Neural cell (in vitro differentiated cells): ENCODE measurements at regions not wholly inside any gene's neighbourhood (a gene's known extent, or its start where the extent isn't known, plus 50 kb on each side); places are given as distances from the start of the nearest gene placed in this dataset.

Source experiments
- H2AFZ ChIP-seq: fragments of 200-600, 300-800 bp; sonication (generic), shearing (Covaris generic); 2 replicates; pipeline ENCODE4 v1.6.0; 2014; ENCODE audit warnings: low read depth, mild to moderate bottlenecking, antibody characterized with exemption, low read length, moderate library complexity
- H3F3A ChIP-seq: fragments of 200-600 bp; shearing (Covaris generic); 2 replicates; pipeline ENCODE4 v1.6.1; 2016; ENCODE audit warnings: mild to moderate bottlenecking, moderate library complexity, mixed read lengths, antibody characterized with exemption, low read length; ENCODE audit not compliant: insufficient read depth, poor library complexity, severe bottlenecking
- H3K27ac ChIP-seq: fragments of 200-600, 300-800 bp; sonication (generic), shearing (Covaris generic); 2 replicates; pipeline ENCODE4 v1.5.1; 2014; ENCODE audit warnings: mild to moderate bottlenecking, low read length, moderate library complexity
- H3K27me3 ChIP-seq: fragments of 300-800, 200-600 bp; sonication (generic), shearing (Covaris generic); 2 replicates; pipeline ENCODE4 v1.6.0; 2014; ENCODE audit warnings: mild to moderate bottlenecking, low read depth, low read length, moderate library complexity; ENCODE audit not compliant: insufficient read depth
- H3K36me3 ChIP-seq: fragments of 300-800, 200-600 bp; sonication (generic), shearing (Covaris generic); 2 replicates; pipeline ENCODE4 v1.5.1; 2014; ENCODE audit warnings: mild to moderate bottlenecking, antibody characterized with exemption, low read length, moderate library complexity; ENCODE audit not compliant: insufficient read depth
- H3K4me2 ChIP-seq: fragments of 300-800, 200-600 bp; sonication (generic), shearing (Covaris generic); 2 replicates; pipeline ENCODE4 v1.6.0; 2014; ENCODE audit warnings: mild to moderate bottlenecking, low read length
- H3K4me3 ChIP-seq: fragments of 300-800, 200-600 bp; sonication (generic), shearing (Covaris generic); 2 replicates; pipeline ENCODE4 v1.5.1; 2014; ENCODE audit warnings: mild to moderate bottlenecking, low read length, moderate library complexity
- H3K79me2 ChIP-seq: fragments of 200-600 bp; shearing (Covaris generic); replicated peaks from 2 replicates; pipeline ENCODE4 v1.6.0; 2014; ENCODE audit warnings: mild to moderate bottlenecking, low read length, moderate library complexity; ENCODE audit not compliant: insufficient read depth
- H3K9ac ChIP-seq: fragments of 300-800, 200-600 bp; sonication (generic), shearing (Covaris generic); 2 replicates; pipeline ENCODE4 v1.6.1; 2016; ENCODE audit warnings: mild to moderate bottlenecking, low read length, mixed read lengths
- H3K9me2 ChIP-seq: fragments of 200-600 bp; shearing (Covaris generic); 2 replicates; pipeline ENCODE4 v1.6.1; 2016; ENCODE audit warnings: mild to moderate bottlenecking, low read length, mixed read lengths; ENCODE audit not compliant: insufficient read depth
- H3K9me3 ChIP-seq: fragments of 200-600, 300-800 bp; sonication (generic), shearing (Covaris generic); 2 replicates; pipeline ENCODE4 v1.6.1; 2016; ENCODE audit warnings: mild to moderate bottlenecking, mixed run types, low read length, moderate library complexity, mixed read lengths
- H4K20me1 ChIP-seq: fragments of 200-600 bp; shearing (Covaris generic); 2 replicates; pipeline ENCODE4 v1.6.1; 2016; ENCODE audit warnings: mild to moderate bottlenecking, mixed run types; ENCODE audit not compliant: insufficient read depth
- EP300 ChIP-seq: fragments of 450-650 bp; conservative IDR thresholded peaks from 2 replicates; pipeline ENCODE4 v1.6.1; 2014; ENCODE audit warnings: antibody characterized with exemption, mild to moderate bottlenecking, moderate library complexity; ENCODE audit not compliant: poor library complexity, severe bottlenecking
- EZH2 ChIP-seq: fragments of 200-600, 300-800 bp; shearing (Covaris generic), sonication (generic); IDR thresholded peaks from 2 replicates; pipeline ENCODE4 v1.6.1; 2014; ENCODE audit warnings: antibody characterized with exemption, low read length, borderline replicate concordance, mild to moderate bottlenecking; ENCODE audit not compliant: insufficient read depth, poor library complexity, severe bottlenecking
- MXI1 ChIP-seq: fragments of 450-650 bp; conservative IDR thresholded peaks from 2 replicates; pipeline ENCODE4 v1.6.1; 2014; ENCODE audit warnings: antibody characterized with exemption, mild to moderate bottlenecking; ENCODE audit not compliant: poor library complexity, severe bottlenecking
- POLR2AphosphoS5 ChIP-seq: IDR thresholded peaks from 2 replicates; pipeline ENCODE4 v1.6.1; 2012
- RAD21 ChIP-seq: fragments of 450-650 bp; conservative IDR thresholded peaks from 2 replicates; pipeline ENCODE4 v1.6.1; 2014; ENCODE audit warnings: antibody characterized with exemption, mild to moderate bottlenecking, moderate library complexity
- SMC3 ChIP-seq: fragments of 450-650 bp; conservative IDR thresholded peaks from 2 replicates; pipeline ENCODE4 v1.6.1; 2014; ENCODE audit warnings: antibody characterized with exemption, mild to moderate bottlenecking, moderate library complexity; ENCODE audit not compliant: poor library complexity
- TAF1 ChIP-seq: IDR thresholded peaks from 2 replicates; pipeline ENCODE4 v1.6.1; 2012; ENCODE audit warnings: low read depth
- TF ChIP-seq, protein P1 (sequence below): IDR thresholded peaks from 2 replicates; pipeline ENCODE4 v1.6.1; 2012; ENCODE audit warnings: borderline replicate concordance
- TF ChIP-seq, protein P2 (sequence below): fragments of 450-650 bp; IDR thresholded peaks from 2 replicates; pipeline ENCODE4 v1.5.1; 2014; ENCODE audit warnings: antibody characterized with exemption, mild to moderate bottlenecking, moderate library complexity; ENCODE audit not compliant: poor library complexity, severe bottlenecking

DNA sequence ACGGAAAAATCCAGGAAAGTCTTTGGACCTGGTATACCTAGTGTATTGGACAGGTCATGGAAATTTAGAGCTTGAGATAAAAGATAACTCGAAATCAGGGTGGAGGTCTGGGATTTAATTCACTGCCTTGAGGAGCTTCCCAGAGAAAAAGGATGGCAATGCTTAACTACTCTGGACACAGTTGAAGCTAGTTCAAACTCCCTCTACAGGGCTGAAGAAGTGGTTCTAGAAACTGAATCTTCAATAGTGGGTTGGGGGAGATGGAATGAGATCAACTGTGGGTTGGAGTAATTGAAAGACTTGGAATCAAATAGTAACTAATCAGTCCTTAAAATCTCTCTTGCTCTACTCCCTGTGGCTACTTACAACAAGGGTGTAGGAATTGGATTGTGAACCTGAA is 600.1 kb downstream of the IRS1 start:
- no peaks in the 10 kb centered on the region for H3K9me3 ChIP-seq
- H3K27me3 ChIP-seq = no peaks in the 10 kb centered on the region
- no peak overlapping the region for H3K4me2 ChIP-seq
- H4K20me1 ChIP-seq = no peaks in the 10 kb centered on the region
- no peaks in the 10 kb centered on the region for H3K9me2 ChIP-seq
- H3K4me3 ChIP-seq = no peak overlapping the region
- H3K79me2 ChIP-seq = no peaks in the 10 kb centered on the region
- no peak overlapping the region for H2AFZ ChIP-seq
- H3K9ac ChIP-seq = no peak overlapping the region
- no peaks in the 10 kb centered on the region for H3F3A ChIP-seq
- no peaks in the 10 kb centered on the region for H3K36me3 ChIP-seq
- no peak overlapping the region for H3K27ac ChIP-seq
- TF ChIP-seq POLR2AphosphoS5 (no peak), MXI1 (no peak), RAD21 (no peak), SMC3 (no peak), EP300 (no peak)
- TF ChIP-seq, protein P1, sequence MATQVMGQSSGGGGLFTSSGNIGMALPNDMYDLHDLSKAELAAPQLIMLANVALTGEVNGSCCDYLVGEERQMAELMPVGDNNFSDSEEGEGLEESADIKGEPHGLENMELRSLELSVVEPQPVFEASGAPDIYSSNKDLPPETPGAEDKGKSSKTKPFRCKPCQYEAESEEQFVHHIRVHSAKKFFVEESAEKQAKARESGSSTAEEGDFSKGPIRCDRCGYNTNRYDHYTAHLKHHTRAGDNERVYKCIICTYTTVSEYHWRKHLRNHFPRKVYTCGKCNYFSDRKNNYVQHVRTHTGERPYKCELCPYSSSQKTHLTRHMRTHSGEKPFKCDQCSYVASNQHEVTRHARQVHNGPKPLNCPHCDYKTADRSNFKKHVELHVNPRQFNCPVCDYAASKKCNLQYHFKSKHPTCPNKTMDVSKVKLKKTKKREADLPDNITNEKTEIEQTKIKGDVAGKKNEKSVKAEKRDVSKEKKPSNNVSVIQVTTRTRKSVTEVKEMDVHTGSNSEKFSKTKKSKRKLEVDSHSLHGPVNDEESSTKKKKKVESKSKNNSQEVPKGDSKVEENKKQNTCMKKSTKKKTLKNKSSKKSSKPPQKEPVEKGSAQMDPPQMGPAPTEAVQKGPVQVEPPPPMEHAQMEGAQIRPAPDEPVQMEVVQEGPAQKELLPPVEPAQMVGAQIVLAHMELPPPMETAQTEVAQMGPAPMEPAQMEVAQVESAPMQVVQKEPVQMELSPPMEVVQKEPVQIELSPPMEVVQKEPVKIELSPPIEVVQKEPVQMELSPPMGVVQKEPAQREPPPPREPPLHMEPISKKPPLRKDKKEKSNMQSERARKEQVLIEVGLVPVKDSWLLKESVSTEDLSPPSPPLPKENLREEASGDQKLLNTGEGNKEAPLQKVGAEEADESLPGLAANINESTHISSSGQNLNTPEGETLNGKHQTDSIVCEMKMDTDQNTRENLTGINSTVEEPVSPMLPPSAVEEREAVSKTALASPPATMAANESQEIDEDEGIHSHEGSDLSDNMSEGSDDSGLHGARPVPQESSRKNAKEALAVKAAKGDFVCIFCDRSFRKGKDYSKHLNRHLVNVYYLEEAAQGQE = no peak
- TF ChIP-seq, protein P2, sequence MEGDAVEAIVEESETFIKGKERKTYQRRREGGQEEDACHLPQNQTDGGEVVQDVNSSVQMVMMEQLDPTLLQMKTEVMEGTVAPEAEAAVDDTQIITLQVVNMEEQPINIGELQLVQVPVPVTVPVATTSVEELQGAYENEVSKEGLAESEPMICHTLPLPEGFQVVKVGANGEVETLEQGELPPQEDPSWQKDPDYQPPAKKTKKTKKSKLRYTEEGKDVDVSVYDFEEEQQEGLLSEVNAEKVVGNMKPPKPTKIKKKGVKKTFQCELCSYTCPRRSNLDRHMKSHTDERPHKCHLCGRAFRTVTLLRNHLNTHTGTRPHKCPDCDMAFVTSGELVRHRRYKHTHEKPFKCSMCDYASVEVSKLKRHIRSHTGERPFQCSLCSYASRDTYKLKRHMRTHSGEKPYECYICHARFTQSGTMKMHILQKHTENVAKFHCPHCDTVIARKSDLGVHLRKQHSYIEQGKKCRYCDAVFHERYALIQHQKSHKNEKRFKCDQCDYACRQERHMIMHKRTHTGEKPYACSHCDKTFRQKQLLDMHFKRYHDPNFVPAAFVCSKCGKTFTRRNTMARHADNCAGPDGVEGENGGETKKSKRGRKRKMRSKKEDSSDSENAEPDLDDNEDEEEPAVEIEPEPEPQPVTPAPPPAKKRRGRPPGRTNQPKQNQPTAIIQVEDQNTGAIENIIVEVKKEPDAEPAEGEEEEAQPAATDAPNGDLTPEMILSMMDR = no peak

DNA sequence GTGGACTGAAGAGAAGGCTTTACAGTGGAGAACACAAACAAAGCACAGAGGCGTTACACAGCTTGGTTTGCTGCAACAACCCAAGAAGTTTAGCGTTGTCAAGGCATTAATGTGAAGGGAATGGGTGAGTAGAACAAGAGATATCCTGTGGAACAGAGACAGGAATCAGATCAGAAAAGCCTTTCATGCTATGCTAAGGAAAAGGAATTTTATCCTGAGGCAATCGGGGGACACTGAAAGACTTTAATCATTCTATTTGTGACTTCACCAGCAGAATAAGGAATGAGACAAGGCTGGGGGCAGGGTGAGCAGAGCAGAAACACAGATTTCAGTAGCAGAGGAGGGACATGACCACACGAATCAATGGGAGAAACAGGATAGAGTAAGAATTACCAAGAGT is 600.7 kb downstream of the IRS1 start:
- no peak overlapping the region for H2AFZ ChIP-seq
- H3K9me3 ChIP-seq = no peaks in the 10 kb centered on the region
- H3K4me2 ChIP-seq = no peak overlapping the region
- H3K9me2 ChIP-seq = no peaks in the 10 kb centered on the region
- no peaks in the 10 kb centered on the region for H3K36me3 ChIP-seq
- H3K27ac ChIP-seq = no peak overlapping the region
- no peak for TF ChIP-seq TAF1
- no peak for TF ChIP-seq MXI1
- no peak for TF ChIP-seq SMC3
- TF ChIP-seq EZH2 = no peak
- TF ChIP-seq POLR2AphosphoS5 = no peak
- TF ChIP-seq EP300 = no peak
- no peaks in the 10 kb centered on the region for H4K20me1 ChIP-seq
- H3K9ac ChIP-seq = no peak overlapping the region
- H3K27me3 ChIP-seq = no peaks in the 10 kb centered on the region
- no peaks in the 10 kb centered on the region for H3F3A ChIP-seq
- no peak overlapping the region for H3K4me3 ChIP-seq
- no peaks in the 10 kb centered on the region for H3K79me2 ChIP-seq
